Jurkat, Clone E6-1 (cell line): ENCODE measurements at regions not wholly inside any gene's neighbourhood (a gene's known extent, or its start where the extent isn't known, plus 50 kb on each side); places are given as distances from the start of the nearest gene placed in this dataset.

Experiments used
- DNase-seq: peaks from one replicate; pipeline ENCODE4 v3.0.0-alpha.2; 2011; ENCODE audit warnings: low read depth, low spot score
- H3K4me3 ChIP-seq: 2 replicates; pipeline ENCODE4 v1.5.1; 2011; ENCODE audit warnings: mild to moderate bottlenecking, low read length, control low read depth, moderate library complexity

GRCh38 chr17:77717941-77718668 lies 240.4 kb upstream of the TNRC6C start:
- H3K4me3 ChIP-seq = no peak overlapping the region
- no peak for DNase-seq

DNA sequence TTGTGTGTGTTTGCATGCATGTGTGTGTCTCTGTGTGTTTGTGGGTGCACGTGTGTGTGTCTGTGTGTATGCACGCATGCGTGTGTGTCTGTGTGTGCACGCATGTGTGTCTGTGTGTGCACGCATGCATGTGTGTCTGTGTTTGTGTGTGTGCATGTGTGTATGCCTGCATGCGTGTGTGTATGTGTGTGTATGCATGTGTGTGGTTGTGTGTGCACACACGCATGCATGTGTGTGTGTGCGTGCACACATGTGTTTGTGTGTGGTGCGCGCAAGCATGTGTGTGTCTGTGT lies 239.9 kb upstream of the TNRC6C start:
- no peak for DNase-seq

GRCh38 chr17:77719806-77720205 lies 238.7 kb upstream of the TNRC6C start:
- no peak for DNase-seq
- no peak overlapping the region for H3K4me3 ChIP-seq

More for the DNA sequence above, 239.9 kb upstream of the TNRC6C start:
- no peak overlapping the region for H3K4me3 ChIP-seq

DNA sequence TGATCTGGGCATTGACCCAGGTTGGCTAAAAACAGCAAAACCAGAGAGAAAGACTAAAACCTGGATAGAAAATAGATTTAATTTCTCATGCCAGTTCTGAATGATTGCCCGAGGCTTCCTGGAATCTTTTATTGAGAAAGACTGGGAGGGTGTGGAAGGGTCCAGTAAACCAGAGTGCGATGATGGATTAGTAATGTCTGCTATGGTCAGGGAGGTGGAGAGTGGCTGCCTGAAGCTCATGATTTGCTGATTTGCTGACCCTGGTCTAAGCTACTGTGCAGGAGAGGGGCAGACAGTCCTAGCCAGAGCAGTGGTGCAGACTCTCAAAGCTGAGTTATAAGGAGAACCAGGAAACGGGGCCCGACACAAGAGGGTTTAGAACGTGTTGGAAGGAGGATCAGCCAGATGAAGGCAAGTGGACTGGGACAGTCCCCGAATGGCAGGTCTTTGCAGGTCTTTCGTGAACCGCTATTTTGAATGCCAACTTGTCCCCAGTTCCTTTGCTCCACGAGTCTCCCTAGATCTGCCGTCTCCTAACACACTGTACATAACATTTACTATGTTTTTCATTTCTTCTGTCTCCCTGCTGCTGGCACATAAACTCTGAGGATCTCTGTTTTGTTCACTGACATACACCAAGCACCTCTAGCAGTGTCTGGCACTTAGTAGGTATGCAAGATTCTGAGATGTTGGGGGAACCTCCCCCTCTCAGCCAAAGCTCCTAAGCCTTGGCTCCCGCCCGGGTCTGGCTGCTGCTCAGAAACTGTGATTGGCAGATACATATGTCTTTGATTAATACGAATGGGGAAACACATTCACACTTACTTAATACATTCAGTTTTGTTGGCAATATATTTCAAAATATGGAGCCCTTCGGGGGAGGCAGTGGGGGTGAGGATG lies 237.3 kb upstream of the TNRC6C start:
- no peak overlapping the region for H3K4me3 ChIP-seq
- no peak for DNase-seq

DNA sequence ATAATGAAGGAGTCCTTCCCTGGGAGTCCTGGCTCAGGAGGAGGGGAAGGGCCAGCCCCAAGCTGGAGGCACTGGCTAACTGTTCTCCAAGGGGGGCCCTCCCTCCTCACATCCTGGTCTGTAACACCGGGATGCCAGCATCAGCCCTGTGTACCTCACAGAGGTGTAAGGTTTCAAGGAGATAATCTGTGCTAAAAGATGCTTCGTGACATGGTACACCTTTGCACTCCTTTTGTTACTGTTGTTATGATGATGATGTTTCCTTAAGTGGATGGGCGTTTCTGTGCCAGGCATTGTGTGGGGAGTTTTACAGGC lies 236.7 kb upstream of the TNRC6C start:
- no peak overlapping the region for H3K4me3 ChIP-seq
- DNase-seq = no peak

DNA sequence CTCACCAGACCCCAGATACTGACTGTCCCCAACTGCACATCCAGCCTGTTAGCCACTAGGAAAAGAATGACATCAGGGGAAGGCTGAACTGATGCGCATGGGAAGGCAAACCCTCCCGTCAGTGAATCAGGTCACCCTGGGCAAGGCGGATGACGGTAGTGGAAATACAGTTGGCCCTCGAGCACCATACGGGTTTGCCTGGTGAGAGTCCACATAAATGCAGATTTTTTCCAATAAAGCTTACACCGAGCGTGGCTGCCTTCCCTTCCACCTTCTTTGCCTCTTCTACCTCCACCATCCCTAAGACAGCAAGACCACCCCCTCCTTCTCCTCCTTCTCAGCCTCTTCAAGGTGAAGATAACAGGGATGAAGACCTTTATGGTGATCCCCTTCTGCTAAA lies 236.1 kb upstream of the TNRC6C start:
- H3K4me3 ChIP-seq = no peak overlapping the region
- no peak for DNase-seq

GRCh38 chr17:77723071-77723908 lies 235.2 kb upstream of the TNRC6C start:
- no peak overlapping the region for H3K4me3 ChIP-seq
- DNase-seq = no peak

- no peak overlapping the region for H3K4me3 ChIP-seq
- DNase-seq = no peak
Measured at GRCh38 chr17:77723909-77724875, 234.3 kb upstream of the TNRC6C start.

DNA sequence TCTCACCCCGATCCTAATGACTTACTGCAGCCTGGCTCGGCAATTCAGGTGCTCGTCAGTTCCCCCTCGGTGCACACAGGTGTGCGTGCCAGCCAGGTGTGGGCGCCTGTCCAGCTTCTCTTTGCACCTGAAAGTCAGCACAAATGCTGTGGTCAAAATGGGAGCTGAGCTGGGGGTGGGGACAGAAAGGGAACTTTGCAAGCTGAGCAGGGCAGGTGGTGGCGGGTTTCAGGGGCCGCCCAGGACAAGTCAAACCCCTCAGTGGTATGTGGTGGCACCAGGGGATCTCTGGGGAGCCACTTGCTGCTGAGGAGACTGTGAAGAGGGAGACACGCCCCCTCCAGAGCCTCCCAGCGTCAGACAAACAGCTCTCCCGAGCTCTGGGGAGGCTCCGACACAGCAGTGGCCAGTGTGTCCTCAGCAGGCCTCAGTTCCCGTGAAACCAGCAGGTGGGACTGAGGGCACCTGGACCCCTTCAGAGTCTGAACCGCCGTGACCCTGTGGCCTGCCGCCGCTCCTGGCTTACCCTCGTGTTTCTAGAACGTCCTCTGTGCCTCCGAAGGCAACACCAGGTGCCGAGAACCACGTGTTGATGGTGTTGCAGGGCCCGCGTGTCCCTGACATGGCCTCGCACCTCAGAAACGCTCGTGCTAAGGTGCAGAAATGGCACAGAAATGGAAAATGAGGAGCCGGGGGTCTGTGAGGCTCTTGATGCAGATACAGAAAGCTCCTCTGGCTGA lies 233.5 kb upstream of the TNRC6C start:
- H3K4me3 ChIP-seq = no peak overlapping the region
- no peak for DNase-seq

GRCh38 chr17:77725846-77726245 lies 232.7 kb upstream of the TNRC6C start:
- no peak for DNase-seq
- H3K4me3 ChIP-seq = no peak overlapping the region

DNA sequence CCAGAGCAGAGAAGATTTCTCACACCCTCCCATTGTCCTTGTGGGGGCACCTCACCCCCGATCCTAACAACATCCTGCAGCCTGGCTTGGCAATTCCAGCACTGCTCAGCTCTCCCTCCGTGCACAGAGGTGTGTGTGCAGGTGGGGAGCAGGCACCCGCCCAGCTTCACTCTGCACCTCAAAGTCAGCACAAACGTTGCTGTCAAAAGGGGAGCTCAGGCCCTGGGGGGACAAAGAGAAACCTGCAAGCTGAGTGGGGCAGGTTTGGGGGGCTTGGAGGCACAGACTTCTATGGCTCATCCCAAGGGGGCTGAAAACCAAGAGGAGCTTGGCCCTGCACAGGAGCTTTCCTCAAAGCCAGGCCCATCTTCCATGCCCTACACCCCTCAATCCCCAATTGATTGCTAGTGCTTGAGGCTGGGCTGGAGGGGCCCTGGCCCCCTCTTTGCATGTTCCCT lies 231.9 kb upstream of the TNRC6C start:
- no peak for DNase-seq
- H3K4me3 ChIP-seq = no peak overlapping the region

DNA sequence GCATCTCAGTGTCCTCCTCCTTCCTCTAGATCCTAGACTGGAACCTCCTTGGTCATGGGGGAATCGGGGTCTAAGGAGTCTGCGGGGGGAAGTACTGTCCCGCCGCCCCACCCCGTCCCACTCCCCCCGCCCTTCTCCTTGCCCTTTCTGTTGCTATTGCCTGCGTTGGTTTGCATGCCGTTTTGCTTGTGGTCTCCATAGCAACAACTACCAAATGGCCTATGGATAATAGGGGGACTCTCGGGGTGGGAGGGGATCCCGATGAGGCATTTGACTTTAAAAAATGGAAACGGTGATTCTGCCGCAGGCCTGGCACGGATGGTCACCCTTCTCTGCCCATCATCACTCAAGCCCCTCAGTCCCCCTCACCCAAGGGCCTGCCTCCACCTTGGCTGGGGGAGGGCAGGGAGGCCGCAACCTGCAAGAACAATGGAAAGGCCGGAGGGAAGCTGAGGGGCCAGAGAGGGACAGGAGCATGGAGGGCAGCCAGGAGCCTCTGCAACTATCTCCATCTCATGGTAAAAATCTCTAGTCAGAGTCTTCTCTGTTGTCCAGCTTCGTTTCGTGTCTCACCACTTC lies 231.4 kb upstream of the TNRC6C start:
- H3K4me3 ChIP-seq = no peak overlapping the region
- no peak for DNase-seq

- no peak for DNase-seq
- no peak overlapping the region for H3K4me3 ChIP-seq
Measured at GRCh38 chr17:77728474-77728795, 230.1 kb upstream of the TNRC6C start.

GRCh38 chr17:77728871-77729270 lies 229.6 kb upstream of the TNRC6C start:
- no peak overlapping the region for H3K4me3 ChIP-seq
- DNase-seq = no peak

DNA sequence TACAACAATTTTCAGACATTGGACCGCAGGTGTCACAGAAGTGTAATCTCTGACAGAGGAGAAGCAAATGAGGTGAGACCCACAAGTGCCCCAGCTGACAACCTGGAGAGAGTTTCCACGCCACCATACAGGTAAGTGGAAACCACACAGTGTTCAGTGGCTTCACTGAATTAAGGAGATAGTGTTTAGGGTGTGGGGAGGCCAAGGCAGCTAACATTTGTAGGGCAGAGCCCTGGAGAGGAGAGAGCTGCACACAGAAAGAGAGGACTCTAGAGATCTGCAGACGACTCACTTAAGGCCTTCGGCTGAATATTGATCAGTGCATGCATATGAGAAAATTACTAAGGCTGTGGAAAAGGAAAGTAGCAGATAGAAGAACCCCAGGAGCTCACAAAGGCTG lies 228.9 kb upstream of the TNRC6C start:
- H3K4me3 ChIP-seq = no peak overlapping the region
- DNase-seq = no peak

DNA sequence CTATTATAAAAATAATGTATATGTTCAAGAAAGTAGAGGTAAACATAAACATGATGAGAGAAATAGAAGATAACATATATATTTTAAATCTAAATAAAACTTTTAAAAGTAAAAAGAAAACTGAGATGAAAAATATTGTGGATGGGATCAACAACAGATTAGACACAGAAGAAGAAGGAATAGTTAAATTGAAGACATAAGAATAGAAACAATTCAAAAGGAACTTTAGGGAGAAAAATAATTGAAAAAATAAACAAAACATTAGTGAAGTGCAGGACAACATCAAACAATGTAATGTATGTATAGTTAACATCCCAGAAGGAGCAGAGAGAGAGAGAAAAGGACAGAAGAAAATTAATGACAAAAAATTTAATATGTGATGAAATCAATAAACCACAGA lies 228.1 kb upstream of the TNRC6C start:
- no peak overlapping the region for H3K4me3 ChIP-seq
- no peak for DNase-seq

DNA sequence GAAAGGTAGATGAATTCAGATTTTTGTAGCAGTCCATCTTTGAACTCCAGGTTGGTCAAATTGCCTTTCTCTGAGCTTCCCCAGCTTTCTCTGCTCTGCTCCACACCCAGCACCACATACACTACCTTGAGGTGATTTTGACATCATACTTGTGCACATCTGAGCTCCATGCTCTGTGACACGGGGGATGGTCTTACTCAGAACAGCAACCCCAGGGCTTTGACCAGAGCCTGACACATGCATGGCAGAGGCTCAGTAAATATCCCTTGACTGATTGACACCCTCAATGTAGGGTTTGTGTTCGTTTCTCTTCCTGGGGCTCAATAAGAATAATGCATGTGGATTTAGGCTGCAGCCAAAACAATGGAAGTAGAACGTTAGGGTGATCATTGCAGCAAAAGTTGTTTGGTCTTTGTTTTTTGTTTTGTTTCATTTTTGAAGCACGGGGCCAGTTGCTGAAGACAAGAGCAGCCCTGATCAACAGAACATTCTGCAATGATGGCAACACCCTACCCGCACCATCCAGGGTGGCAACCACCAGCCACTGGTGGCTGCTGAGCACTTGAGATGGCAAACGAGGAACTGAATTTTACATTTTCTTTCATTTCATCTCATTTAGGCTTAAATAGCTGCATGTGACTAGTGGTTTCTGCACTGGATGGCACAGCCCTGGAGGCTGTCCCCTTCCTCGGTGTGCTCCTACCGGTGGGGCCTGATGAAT lies 224.8 kb upstream of the TNRC6C start:
- no peak overlapping the region for H3K4me3 ChIP-seq
- no peak for DNase-seq
